ENCODE measurements at regions not wholly inside any gene's neighbourhood (a gene's known extent, or its start where the extent isn't known, plus 50 kb on each side); places are given as distances from the start of the nearest gene placed in this dataset.

DNA sequence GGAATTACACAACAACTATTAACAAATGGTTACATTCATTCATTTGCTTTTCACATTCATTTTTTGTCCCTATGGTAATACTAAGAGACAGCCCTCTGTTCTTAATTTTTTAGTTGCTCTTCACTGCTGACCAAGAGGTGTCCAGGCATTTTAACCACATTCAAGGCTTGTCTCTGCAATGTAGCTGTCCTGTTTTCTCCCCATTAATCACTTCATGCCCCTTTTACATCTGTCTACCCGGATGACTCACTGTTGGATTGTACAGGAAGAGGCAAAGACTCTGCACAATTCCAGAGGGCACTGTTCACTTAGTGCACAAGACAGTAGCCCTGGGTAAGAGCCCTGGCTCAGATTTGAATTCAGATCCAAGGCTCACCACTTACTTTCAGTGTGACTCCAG is 168.5 kb downstream of the NOC3L start:
- no peak for DNase-seq (ENCODE audit: low spot score)
- Histone ChIP-seq H3K36me3 (ENCODE audit: insufficient read depth, low read length) (no peaks in the 10 kb centered on the region), H3K4me3 (ENCODE audit: low read depth, low read length, poor library complexity, severe bottlenecking) (no peak overlapping the region), H3K4me2 (ENCODE audit: low read length) (no peak overlapping the region), H3K79me2 (ENCODE audit: insufficient read depth, low read depth, low read length) (no peaks in the 10 kb centered on the region), H4K20me1 (ENCODE audit: insufficient read depth, low read length) (no peaks in the 10 kb centered on the region), H3K27ac (ENCODE audit: low read depth, low read length, poor library complexity, severe bottlenecking) (no peak overlapping the region), H3K9me3 (ENCODE audit: low read length) (no peaks in the 10 kb centered on the region), H3K9me2 (ENCODE audit: insufficient read depth, low read length) (no peaks in the 10 kb centered on the region), H2AFZ (ENCODE audit: low read length) (no peak overlapping the region), H3K4me1 (ENCODE audit: insufficient read depth, low read length, poor library complexity, severe bottlenecking) (no peaks in the 10 kb centered on the region)
- BruUV-seq (replicated peaks): no TSS peak
- TF ChIP-seq, protein P1, sequence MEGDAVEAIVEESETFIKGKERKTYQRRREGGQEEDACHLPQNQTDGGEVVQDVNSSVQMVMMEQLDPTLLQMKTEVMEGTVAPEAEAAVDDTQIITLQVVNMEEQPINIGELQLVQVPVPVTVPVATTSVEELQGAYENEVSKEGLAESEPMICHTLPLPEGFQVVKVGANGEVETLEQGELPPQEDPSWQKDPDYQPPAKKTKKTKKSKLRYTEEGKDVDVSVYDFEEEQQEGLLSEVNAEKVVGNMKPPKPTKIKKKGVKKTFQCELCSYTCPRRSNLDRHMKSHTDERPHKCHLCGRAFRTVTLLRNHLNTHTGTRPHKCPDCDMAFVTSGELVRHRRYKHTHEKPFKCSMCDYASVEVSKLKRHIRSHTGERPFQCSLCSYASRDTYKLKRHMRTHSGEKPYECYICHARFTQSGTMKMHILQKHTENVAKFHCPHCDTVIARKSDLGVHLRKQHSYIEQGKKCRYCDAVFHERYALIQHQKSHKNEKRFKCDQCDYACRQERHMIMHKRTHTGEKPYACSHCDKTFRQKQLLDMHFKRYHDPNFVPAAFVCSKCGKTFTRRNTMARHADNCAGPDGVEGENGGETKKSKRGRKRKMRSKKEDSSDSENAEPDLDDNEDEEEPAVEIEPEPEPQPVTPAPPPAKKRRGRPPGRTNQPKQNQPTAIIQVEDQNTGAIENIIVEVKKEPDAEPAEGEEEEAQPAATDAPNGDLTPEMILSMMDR (conservative IDR thresholded peaks at IDR 0.05; ENCODE audit: low read length): no peak
- TF ChIP-seq EZH2phosphoT487 (IDR thresholded peaks at IDR 0.05; ENCODE audit: borderline replicate concordance, low read depth, low read length): no peak
- intact Hi-C loops (cut with micrococcal nuclease; ENCODE audit: unreplicated experiment): no loop called here
- ChIA-PET POLR2A (no interaction called here), CTCF (ENCODE audit: unreplicated experiment) (no interaction called here)

DNA sequence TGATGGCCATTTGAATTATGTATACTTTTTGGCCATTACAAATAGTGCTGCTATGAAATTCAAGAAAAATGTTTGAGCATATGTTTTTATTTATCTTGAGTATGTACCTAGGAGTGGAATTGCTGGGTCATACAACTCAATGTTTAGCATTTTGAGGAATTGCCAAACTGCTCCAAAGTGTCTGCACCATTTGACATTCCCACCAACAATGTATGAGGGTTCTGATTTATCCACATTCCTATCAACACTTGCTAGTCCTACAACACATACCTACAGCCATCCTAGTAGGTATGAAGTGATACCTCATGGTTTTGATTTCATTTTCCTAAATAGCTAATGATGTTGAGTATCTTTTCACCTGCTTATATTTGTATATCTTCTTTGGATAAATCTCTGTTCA is 165.5 kb downstream of the NOC3L start:
- intact Hi-C loops (cut with micrococcal nuclease; ENCODE audit: unreplicated experiment): no loop called here
- no TSS peak for BruUV-seq (replicated peaks)
- ChIA-PET CTCF (ENCODE audit: unreplicated experiment) (no interaction called here), POLR2A (interaction anchor here (0.6 kb wide), 1 partner anchor 9 kb away, joined by 3 read pairs; no protein-coding TSS in a partner anchor)
- Histone ChIP-seq H3K9me2 (ENCODE audit: insufficient read depth, low read length) (no peaks in the 10 kb centered on the region), H3K36me3 (ENCODE audit: insufficient read depth, low read length) (no peaks in the 10 kb centered on the region), H3K9me3 (ENCODE audit: low read length) (no peaks in the 10 kb centered on the region), H3K4me1 (ENCODE audit: insufficient read depth, low read length, poor library complexity, severe bottlenecking) (no peaks in the 10 kb centered on the region), H3K79me2 (ENCODE audit: insufficient read depth, low read depth, low read length) (no peaks in the 10 kb centered on the region), H3K27ac (ENCODE audit: low read depth, low read length, poor library complexity, severe bottlenecking) (no peak overlapping the region), H4K20me1 (ENCODE audit: insufficient read depth, low read length) (no peaks in the 10 kb centered on the region), H3K4me2 (ENCODE audit: low read length) (no peak overlapping the region), H2AFZ (ENCODE audit: low read length) (no peak overlapping the region), H3K4me3 (ENCODE audit: low read depth, low read length, poor library complexity, severe bottlenecking) (no peak overlapping the region)
- DNase-seq (ENCODE audit: low spot score): no peak
- no peak for TF ChIP-seq EZH2phosphoT487 (IDR thresholded peaks at IDR 0.05; ENCODE audit: borderline replicate concordance, low read depth, low read length)
- TF ChIP-seq, protein P1 (conservative IDR thresholded peaks at IDR 0.05; ENCODE audit: low read length): no peak

DNA sequence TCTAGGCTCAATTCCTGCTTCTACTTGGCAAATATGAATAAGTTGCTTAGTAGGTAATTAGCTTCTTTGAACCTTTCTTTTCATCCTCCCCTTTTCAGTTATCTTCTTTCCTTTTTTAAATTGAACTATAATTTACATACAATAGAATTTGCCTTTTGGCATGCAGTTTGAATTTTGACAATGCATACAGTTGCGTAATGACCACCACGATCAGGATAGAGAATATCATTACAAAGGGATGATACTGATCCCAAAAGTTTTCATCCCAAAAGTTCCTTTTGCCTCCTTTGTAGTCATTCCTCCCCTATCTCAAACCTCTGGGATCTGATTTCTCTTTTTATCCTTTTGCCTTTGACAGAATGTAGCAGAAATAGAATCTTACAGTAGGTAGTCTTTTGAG is 164.4 kb downstream of the NOC3L start:
- Histone ChIP-seq H3K27ac (ENCODE audit: low read depth, low read length, poor library complexity, severe bottlenecking) (no peak overlapping the region), H3K36me3 (ENCODE audit: insufficient read depth, low read length) (no peaks in the 10 kb centered on the region), H3K4me2 (ENCODE audit: low read length) (no peak overlapping the region), H3K9me3 (ENCODE audit: low read length) (no peaks in the 10 kb centered on the region), H3K4me1 (ENCODE audit: insufficient read depth, low read length, poor library complexity, severe bottlenecking) (no peaks in the 10 kb centered on the region), H3K9me2 (ENCODE audit: insufficient read depth, low read length) (no peaks in the 10 kb centered on the region), H3K4me3 (ENCODE audit: low read depth, low read length, poor library complexity, severe bottlenecking) (no peak overlapping the region), H2AFZ (ENCODE audit: low read length) (no peak overlapping the region), H4K20me1 (ENCODE audit: insufficient read depth, low read length) (no peaks in the 10 kb centered on the region), H3K79me2 (ENCODE audit: insufficient read depth, low read depth, low read length) (no peaks in the 10 kb centered on the region)
- no TSS peak for BruUV-seq (replicated peaks)
- ChIA-PET POLR2A (no interaction called here), CTCF (ENCODE audit: unreplicated experiment) (no interaction called here)
- no peak for DNase-seq (ENCODE audit: low spot score)
- TF ChIP-seq, protein P1 (conservative IDR thresholded peaks at IDR 0.05; ENCODE audit: low read length): no peak
- TF ChIP-seq EZH2phosphoT487 (IDR thresholded peaks at IDR 0.05; ENCODE audit: borderline replicate concordance, low read depth, low read length): no peak
- intact Hi-C loops (cut with micrococcal nuclease; ENCODE audit: unreplicated experiment): no loop called here
